NCI-H524 (cell line): ENCODE measurements at regions not wholly inside any gene's neighbourhood (a gene's known extent, or its start where the extent isn't known, plus 50 kb on each side); places are given as distances from the start of the nearest gene placed in this dataset.
A peak's percentile ranks its signal among the peaks of the same experiment; 100 is the strongest.
"Not testable (repeated sequence)": the region's sequence is repeated elsewhere in the genome, so short reads cannot be mapped to it uniquely, and the experiment has no call there.

ENCODE experiments used
- DNase-seq, 2 experiments: peaks; one replicate each; lab custom pipeline; 2025; lab: John Stamatoyannopoulos, UW

DNA sequence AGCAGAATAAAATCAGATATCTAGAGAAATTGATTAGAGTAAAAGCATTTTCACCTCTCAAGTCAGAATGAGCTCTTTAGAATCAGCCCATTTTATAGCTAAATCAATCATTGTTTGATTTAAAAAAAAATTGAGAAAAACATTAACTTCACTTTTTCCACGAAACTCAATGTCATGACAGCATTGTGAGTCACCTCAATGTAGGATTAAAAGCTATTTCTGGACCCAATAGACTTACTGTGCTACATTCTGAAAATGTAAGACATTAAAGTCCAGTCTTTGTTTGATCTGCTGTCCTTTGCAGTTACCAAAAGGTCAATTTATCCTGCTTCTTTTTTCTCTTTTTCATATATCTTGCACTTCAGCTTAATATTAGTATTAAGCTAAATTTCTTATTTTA lies 519.4 kb upstream of the ZNF337 start:
- no peak for DNase-seq

DNA sequence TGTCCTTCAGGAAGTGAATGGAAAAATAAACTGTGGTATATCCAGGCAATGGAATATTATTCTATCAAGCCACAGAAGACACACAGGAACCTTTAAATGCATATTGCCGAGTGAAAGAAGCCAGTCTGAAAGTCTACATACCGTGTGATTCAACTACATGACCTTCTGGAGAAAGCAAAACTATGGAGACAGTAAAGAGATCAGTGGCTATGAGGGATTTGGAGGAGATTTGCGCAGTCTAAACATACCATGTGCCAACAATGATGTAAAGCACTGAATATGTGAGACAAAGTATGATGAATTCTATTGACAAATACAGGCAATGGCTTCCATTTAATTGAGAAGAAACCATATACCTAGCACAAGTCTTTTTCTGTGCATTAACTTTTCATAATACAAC lies 518.3 kb upstream of the ZNF337 start:
- DNase-seq: no peak

DNA sequence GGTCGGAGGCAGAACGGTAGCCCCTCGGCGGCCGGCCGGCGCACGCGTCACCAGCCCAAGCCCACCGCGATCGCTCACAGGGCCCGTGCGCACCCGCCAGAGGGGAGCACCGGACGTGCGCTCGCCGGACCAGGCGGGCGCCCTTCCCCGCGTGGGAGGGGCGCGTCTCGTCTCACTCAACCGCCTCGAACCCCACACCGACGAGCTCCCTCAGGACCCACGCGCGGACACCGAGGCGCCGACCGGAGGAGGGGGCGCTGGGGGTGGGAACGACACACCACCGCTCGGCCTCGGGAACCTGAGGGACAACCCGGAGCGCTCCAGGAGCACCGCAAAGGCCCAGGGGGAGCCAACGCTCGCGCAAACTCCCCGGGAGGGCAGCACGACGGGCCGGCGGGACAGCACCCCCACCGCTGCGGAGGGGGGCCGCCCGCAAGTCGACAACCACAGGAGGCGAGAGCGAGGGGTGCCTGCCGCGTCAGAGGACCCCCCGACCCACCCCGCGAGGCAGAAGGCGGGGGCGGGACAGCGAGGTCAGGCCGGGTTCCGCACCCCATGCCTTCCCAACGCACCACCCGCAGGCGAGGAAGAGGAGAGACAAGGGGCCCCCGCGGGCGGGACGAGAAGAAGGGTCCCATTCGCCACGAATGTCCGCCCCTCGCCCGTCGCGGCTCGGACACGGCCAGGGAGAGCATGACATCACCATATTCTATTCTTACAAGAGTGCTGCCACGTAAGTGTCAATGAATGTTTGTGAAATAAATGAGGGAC lies 512.7 kb upstream of the ZNF337 start:
- no peak for DNase-seq

DNA sequence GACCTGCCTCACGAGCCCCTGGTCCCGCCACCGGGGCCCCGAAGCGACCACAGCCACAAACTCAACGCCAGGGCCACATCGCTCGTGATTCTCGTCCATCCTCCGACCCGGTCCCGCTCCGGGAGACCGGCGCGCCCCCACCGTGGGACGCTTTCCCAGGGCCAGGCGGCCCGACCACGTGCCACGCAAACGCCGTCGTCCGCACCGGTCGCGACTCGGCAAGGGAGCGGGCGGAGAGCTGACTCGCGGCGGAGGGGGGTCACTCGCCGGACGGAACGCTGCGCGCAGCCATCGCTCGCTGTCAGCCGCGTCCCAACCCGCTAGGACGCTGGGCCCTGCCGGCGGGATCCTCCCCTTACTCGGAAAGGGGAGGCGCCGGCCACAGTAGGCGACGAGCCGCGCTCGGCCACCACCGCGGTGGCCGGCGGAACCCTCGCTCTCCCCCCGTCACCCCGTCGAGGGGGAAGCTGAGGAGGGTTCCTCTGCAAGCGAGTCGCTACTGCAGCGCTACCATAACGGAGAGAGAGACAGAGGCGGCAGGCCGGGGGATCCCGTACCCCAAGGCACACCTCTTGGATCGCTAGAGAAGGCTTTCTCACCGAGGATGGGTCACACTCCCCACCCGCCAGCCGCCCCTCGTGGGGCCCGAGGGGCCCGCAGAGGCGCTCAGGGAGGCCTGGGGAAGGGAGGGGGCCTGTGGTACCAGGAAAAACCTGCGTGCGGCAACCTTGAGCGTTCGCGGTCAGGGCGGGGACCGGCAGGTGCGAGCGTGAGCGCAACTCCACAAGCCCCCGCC lies 511.8 kb upstream of the ZNF337 start:
- peak in 1 of 2 experiments; percentile 42 for DNase-seq

DNA sequence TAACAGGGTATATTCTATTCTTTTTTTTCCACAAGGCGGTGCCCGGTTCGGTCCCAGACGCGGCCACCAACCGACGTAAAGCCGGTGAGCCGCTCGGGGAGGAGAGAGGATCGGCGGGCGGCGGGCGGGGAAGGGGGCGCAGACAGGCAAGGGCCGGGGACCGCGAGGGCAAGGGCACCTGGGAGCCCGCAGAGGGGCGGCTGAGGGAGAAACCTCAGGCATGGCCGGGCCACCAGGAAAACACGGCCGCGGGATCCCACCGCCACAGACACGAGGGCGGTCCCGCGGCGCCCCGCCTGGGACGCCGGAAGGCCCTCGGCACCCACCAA lies 511.3 kb upstream of the ZNF337 start:
- peak in 1 of 2 experiments; percentile 21 for DNase-seq

DNA sequence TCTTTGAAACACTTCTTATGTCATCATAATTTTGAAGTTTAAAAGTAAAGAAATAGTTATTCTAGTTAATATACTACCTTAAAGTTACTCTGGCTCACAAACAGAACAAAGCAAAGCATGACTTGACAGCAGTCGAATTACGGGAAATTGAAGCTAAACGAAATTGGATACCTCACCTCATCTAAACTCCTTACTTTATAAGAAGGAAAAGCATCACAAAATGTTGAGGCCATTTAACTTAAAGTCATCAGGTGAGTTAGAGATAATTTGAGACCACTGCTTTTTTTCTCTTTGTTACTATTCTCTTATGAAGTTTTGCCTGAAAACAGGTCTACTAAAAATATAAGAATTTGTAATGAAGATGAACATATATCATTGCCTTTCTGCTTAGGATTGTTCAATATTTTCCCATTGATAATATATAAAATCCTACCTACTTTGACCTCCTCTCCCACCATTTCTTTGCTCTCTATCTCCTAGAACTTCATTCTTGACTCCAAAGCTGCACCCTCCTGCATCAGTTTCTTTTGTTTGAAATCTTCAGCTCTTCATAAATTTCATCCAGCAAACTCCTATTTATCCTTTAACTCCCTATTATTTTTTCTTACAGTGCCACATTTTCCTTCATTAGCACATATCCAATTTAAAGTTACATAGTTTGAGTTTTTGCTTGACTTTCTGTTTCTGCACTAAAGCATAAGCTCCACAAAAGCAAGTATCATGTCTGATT lies 510.7 kb upstream of the ZNF337 start:
- DNase-seq: no peak

DNA sequence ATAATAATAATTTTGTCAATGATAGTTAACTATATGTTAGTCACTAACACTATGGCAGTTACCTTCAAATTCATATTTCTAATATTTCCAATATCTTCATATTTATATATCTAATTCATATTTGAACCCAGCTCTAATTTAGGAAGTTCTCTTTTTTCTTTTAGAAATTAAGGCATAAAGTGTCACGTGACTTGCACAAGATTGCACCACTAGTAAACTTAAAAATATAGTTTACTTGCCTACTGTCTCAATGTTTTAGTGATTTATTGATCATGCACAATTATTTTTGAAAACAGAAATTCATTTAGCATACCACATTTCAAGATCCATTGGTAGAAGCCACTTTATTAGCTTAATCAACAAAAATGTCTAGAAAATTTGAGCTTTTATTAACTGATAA lies 508.7 kb upstream of the ZNF337 start:
- DNase-seq: no peak

DNA sequence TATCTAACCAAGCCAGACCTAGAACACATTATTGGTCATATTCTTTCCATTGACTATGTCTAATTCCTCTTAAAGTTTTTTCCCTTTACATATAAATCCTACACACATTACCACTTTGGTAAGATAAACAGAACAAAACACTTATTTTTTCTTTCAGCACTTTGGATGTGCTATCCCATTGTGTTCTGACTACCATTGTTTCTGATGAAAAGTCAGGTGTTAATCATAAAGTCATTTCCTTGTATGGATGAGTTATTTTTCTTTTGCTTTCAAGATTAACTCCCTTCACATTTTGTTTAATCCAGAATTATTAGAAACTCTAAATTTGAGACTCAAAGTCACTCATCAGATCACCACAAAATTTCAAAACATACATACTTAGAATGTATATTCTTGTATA lies 504.4 kb upstream of the ZNF337 start:
- not testable (repeated sequence) for DNase-seq

DNA sequence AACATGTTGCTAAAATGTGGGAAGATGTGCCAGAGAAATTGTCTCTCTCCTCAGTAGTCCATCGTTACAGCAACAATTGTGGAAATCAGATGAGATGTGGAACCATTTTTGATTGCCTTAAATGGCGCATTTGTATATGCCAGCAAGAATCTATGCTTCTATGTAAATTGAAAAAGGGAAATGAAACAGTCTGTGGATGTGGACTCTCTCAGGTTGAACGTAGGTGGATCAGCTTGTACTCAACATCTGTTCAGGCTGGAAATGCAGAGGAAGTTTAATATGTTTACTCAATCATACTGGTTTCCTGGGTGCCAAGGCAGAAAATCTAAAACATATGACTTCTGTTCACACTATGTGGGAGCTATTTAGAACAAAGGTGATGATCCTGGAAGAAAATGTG lies 490.7 kb upstream of the ZNF337 start:
- not testable (repeated sequence) for DNase-seq

DNA sequence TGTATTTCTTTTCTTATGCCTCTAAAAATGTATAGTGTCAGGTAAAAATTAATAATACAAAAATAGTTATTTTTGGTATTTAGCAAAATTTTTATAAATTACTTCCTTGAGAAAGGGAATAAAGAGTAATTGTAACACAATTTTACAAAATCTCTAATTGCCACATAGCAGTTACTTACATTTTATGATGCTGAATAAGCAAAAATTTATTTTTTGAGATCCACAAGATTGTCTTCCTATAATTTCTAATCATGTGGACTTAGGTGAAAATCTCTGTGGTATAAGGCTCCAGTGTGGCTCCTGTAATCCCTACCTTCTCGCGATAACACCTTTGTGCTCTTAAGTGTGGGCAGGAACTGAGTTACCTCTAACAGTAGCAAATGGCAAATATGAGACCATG lies 487.1 kb upstream of the ZNF337 start:
- DNase-seq: not testable (repeated sequence)

DNA sequence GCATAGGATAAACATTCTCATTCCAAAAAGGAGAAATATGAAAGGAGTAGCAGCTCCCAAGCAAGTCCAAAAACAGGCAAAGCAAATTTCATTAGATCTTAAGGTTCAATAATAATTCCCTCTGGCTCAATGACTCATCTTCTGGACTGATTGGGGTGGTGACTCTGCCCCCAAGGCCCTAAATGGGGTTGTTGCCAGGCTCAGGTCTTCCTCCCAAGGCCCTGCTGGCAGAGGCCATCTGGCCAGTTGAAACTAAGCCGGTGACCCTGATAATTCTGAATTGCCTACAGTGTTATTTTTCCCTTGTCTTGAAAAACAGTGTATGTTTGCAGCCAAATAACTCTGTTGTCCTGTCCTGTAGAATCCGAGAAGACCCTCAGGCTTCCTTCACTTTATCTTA lies 484.7 kb upstream of the ZNF337 start:
- DNase-seq: not testable (repeated sequence)

DNA sequence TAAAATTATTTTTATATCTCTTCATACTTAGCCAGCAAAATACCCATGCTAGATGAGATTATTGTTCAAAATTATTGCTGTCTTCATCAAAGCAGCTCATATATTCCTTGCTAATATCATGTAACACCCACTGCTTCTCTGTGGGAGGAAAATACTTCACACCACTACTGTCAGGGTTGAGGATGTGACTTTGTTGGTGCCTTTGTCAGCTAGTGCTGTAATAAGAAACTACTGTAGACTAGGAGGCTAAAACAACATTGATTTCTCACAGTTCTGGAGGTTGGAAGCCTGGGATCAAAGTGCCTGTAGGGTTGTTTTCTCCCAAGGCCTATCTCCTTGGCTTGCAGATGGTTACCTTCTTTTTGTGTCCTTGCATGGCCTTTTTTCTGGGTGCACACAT lies 475.2 kb upstream of the ZNF337 start:
- not testable (repeated sequence) for DNase-seq

DNA sequence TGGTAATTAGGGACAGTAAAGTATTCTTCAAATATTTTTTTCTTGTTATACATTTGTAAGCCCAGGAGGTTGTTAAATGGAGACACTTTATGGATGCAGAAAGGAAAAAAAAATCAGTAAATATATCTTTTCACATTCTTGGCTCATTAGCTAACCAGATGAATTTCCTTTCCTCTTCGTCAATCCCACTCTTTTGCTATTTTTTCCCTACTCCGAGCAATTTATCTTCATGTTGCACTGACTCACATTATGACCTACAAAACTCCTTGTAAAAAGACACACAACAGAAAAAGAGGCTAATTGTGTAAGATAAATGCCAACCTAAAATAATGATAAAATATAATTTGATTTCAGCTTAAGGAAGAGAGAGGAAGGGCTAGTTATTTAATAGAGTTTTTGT lies 472.9 kb upstream of the ZNF337 start:
- DNase-seq: no peak

DNA sequence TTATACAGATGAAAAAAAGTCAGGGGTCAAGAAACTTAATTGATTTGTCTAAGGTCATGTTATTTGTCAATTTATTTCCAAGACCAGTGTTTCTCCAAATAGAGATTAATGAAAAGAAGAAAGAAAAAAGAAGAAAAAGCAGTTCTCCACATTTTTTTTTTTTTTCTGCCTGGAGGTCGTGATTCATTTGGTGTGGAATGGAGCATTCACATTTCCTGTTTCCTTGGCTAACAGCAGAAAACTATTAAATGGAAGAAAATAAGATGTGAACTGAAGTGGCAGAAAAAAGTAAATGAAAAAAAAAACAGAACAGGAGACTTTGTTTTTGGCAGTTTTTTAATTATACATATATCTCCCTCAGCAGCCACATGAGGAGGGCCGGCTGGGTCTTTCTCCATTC lies 470.8 kb upstream of the ZNF337 start:
- DNase-seq: no peak

DNA sequence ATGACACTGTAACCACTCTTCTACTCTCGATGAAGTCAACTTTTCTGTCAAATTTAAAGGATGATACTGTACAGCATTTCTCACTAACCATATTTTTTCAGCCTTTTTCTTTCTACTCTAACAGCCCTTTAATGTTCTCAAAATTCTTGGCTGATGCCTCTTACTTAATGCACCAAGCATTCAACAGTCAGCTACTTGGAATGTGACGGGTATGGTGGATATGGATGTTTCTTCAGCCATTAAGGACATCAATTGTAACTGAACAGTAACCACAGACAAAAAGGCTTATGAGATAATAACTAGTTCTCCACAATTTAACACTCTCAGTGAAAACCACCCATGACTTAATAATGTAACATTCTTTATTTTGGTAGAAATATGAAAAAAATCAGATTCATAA lies 467.2 kb upstream of the ZNF337 start:
- no peak for DNase-seq

DNA sequence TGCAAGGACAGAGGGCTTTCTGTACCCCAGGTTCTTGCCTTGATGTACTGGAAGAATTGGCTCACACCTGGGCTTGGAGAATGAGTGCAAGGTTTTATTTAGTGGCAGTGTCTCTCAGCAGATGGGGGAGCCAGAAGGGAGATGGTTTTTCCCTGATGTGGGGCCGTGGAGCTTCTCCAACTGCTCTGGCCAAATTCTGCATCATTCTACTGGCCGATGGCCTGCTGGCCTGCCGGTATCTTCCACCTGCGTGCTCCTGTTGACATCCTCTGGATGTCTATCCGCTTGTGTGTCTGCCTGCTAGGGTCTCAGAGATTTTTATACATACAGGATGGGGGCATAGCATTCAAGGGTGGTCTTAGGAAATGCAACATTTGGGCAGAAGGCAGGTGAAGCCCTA lies 466.5 kb upstream of the ZNF337 start:
- DNase-seq: not testable (repeated sequence)

DNA sequence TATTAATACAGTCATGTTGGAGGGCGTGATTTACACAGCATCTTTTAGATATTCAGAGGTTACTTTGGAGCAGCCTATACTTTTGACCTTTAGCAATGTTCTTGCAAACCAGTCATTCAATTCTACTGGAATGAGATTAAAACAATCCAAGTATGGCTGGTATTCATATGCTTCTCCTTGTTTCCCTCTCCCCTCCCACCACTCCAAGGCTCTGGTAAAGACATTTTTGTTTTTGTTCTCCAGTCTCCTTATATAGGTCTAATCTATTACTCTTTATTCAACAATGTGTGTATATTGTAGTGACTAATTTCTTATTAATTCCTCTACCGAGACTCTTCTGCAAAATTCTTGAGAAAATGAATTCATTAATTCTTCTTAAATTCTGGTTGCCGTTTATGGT lies 465.1 kb upstream of the ZNF337 start:
- DNase-seq: not testable (repeated sequence)

DNA sequence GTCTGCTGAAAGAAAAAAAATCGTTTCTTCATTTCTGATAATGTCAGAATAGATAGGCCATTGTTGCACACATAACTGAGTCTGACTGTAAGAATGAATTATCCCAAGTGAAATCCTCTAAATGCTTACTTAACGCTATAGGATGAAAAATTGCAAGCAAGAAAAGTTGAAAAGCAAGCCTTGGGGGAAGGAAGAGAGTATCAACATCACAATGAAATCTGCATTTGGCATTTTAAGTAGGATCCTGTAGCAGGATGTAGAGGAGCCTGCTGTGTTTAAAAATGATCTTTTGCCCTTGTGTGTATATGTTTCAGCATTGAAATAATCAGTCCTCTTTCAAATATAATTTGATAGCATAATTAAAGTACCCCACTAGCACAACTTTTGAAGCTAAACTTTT lies 464.3 kb upstream of the ZNF337 start:
- DNase-seq: not testable (repeated sequence)

DNA sequence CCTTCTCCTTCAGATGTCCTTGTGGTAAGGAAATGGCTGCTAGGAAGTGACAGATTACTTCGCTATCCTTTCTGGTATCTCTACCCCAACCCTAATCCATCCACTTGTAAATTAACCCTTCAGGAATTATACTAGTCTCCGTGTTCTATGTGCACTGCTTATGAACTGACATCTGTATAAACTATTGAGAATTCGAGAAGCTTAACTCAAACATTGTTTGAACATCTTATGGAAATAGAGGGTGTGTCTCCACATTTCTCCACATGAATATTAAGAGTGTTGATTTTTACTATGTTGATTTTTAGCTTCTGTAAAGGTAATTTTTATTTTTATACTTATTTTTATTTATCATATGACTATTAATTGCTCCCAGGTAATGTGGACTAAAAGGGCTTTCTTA lies 457.6 kb upstream of the ZNF337 start:
- DNase-seq: no peak

DNA sequence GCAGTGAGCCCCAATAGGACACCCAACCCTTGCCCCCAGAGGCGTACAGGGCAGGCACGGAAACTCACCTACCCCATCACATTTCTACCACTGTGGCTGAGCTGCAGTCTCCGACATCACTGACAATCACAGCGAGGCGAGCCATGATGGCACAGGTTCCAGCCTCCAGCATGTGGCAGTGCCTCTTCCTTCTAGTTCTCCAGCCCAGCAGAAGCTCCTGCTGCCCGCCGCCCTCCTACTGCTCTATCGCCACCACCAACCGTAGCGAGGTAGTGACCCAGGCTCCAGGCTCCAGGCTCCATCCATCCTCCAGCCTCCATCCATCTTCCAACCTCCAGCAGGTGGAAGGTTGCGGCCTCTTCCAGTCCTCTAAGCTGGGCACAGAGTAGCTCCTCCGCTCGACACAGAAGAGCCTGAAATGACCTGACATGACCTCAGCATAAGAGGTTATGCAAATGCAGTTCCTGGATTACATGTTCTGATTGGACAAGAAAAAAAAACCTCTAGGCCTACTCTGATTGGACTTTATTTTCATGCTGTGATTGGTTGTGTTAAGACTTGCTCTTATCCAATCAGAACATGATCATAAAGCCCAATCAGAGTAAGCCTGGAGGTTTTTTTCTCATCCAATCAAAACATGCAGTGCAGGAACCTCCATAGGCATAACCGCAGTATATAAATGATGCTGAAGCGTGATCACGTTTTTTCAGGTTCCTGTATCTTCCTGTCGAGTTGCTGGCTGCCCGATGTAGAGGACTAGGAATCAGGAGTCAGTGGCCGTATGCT lies 438.9 kb upstream of the ZNF337 start:
- DNase-seq: peak; percentile 77 to 93

DNA sequence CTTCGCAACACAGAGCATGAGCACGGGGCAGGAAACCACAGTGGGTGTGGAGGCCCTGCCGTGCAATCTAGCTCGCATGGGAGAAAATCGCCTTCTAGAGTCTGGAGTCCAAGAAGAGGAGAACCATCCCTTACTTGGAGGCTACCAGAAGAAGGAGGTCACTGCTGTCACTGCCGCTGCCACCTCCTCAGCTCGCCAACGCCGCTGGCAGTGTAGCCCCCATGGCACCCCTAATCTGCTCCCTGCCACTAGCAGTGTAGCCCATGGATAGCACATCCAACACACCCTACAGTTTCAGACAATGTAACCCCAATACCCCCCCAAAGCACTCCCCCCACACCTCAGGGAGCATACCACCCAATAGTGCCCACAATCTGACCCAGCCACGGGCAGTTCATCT lies 438.0 kb upstream of the ZNF337 start:
- DNase-seq: no peak

DNA sequence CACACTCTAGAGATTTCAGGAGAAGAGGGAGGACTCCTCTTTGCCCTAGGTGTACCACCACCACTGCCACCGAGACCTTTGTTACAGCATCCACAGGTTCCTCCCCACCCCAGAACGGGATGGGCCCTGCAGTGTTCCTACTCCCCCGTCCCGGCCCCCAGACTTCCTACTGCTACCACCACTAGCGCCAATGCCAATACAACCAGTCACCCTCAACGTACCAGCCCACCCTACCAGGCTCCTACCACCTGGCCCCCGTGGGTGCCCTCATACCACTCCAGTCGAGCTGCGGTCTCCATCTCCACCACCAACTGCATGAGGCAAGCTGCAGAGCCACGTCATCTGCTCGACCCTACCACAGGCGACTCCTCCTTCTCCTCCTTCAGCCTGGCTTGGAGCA lies 437.1 kb upstream of the ZNF337 start:
- DNase-seq: not testable (repeated sequence)
